OCI-LY1 (cell line): ENCODE measurements at regions not wholly inside any gene's neighbourhood (a gene's known extent, or its start where the extent isn't known, plus 50 kb on each side); places are given as distances from the start of the nearest gene placed in this dataset.

Source experiments
- EZH2 ChIP-seq: fragments of 200-600 bp; sonication (generic), shearing (Covaris generic); IDR thresholded peaks from 2 replicates; pipeline ENCODE4 v1.8.0; 2017; ENCODE audit warnings: borderline replicate concordance, mixed run types, mild to moderate bottlenecking, antibody characterized with exemption, low read length, moderate library complexity, mixed read lengths
- TF ChIP-seq, protein P1 (sequence below): fragments of 200-600 bp; sonication (generic), shearing (Covaris generic); IDR thresholded peaks from 2 replicates; pipeline ENCODE4 v1.5.1; 2017; ENCODE audit warnings: mild to moderate bottlenecking, antibody characterized with exemption, low read length, moderate library complexity, mixed read lengths

DNA sequence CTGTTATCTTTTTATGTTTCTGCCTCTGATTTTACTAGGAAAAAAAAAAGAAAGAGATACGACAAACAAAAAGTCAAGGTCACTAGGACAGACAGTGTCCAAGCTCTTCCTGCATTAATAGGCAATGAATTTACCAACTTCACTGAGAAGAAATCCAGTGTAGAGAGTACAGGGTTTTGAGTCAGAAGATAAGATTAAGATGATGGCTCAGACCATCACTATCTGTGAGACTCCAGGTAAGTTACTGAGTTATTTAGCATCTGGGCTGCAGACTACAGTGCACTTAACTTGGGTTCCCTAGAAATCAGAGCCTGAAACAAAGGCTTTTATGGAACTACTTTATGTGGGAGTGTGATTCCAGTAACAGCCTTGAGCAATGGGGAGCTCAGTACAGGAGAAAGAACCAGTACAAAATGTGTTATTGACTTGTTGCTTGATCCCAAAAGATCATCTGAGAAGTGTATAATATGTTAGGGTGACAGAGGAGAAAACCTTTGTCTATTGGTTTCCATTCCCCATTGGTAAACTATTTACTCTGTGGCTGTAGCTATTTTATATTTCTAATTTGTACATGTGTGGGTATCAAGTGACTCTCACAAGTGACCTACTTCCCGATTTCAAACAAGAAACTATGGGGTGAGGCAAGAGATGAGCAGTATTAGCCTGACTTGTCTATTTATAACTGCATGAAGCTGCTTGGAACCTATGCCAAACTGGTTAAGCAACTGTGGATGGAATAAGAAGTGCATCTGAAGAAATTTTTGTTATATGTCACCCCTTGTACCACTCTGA is 395.8 kb downstream of the RAB38 start:
- TF ChIP-seq, protein P1, sequence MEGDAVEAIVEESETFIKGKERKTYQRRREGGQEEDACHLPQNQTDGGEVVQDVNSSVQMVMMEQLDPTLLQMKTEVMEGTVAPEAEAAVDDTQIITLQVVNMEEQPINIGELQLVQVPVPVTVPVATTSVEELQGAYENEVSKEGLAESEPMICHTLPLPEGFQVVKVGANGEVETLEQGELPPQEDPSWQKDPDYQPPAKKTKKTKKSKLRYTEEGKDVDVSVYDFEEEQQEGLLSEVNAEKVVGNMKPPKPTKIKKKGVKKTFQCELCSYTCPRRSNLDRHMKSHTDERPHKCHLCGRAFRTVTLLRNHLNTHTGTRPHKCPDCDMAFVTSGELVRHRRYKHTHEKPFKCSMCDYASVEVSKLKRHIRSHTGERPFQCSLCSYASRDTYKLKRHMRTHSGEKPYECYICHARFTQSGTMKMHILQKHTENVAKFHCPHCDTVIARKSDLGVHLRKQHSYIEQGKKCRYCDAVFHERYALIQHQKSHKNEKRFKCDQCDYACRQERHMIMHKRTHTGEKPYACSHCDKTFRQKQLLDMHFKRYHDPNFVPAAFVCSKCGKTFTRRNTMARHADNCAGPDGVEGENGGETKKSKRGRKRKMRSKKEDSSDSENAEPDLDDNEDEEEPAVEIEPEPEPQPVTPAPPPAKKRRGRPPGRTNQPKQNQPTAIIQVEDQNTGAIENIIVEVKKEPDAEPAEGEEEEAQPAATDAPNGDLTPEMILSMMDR = no peak
- no peak for TF ChIP-seq EZH2
